Mesenchymal stem cell (in vitro differentiated cells and primary cell): ENCODE measurements at regions not wholly inside any gene's neighbourhood (a gene's known extent, or its start where the extent isn't known, plus 50 kb on each side); places are given as distances from the start of the nearest gene placed in this dataset.
"Not testable (repeated sequence)": the region's sequence is repeated elsewhere in the genome, so short reads cannot be mapped to it uniquely, and the experiment has no call there.

Source experiments
- DNase-seq: peaks from one replicate; pipeline ENCODE4 v3.0.0-alpha.2; 2013
- H2AFZ ChIP-seq: one replicate; pipeline ENCODE4 v1.6.1; 2013; ENCODE audit warnings: low read depth, mild to moderate bottlenecking, control low read depth, inconsistent platforms, low read length, moderate library complexity
- H2AK5ac ChIP-seq: 2 replicates; pipeline ENCODE4 v1.6.1; 2013; ENCODE audit warnings: low read length, moderate library complexity, mild to moderate bottlenecking, inconsistent platforms; ENCODE audit not compliant: severe bottlenecking
- H2BK120ac ChIP-seq: one replicate; pipeline ENCODE4 v1.6.1; 2013; ENCODE audit warnings: low read depth, mild to moderate bottlenecking, inconsistent platforms, low read length, moderate library complexity
- H2BK12ac ChIP-seq, 2 experiments: one replicate each; pipeline ENCODE4 v1.6.1; 2013; ENCODE audit warnings: inconsistent platforms in 2 of 2, low read length in 2 of 2, mild to moderate bottlenecking in 2 of 2, moderate library complexity in 2 of 2, control low read depth in 1 of 2
- H2BK15ac ChIP-seq: one replicate; pipeline ENCODE4 v1.6.1; 2013; ENCODE audit warnings: mild to moderate bottlenecking, low read depth, inconsistent platforms; ENCODE audit not compliant: poor library complexity, severe bottlenecking
- H2BK5ac ChIP-seq: 2 replicates; pipeline ENCODE4 v1.6.1; 2013; ENCODE audit warnings: low read depth, mild to moderate bottlenecking, low read length, control low read depth, inconsistent platforms; ENCODE audit not compliant: poor library complexity, severe bottlenecking
- H3K14ac ChIP-seq, 2 experiments: one replicate each; pipeline ENCODE4 v1.6.1; 2013; ENCODE audit warnings: inconsistent platforms in 2 of 2, low read length in 2 of 2, control low read depth in 1 of 2, mild to moderate bottlenecking in 1 of 2, moderate library complexity in 1 of 2
- H3K18ac ChIP-seq, 2 experiments: one replicate each; pipeline ENCODE4 v1.6.1; 2013; ENCODE audit warnings: inconsistent platforms in 2 of 2, low read length in 2 of 2, control low read depth in 1 of 2, low read depth in 1 of 2, mild to moderate bottlenecking in 1 of 2
- H3K23ac ChIP-seq, 2 experiments: one replicate each; pipeline ENCODE4 v1.6.1; 2013; ENCODE audit warnings: inconsistent platforms in 2 of 2, low read length in 2 of 2, mild to moderate bottlenecking in 2 of 2, moderate library complexity in 2 of 2, control low read depth in 1 of 2
- H3K27ac ChIP-seq: 2 replicates; pipeline ENCODE4 v1.5.1; 2013; ENCODE audit warnings: mild to moderate bottlenecking, moderate library complexity, low read length, control low read depth, inconsistent platforms; ENCODE audit not compliant: poor library complexity, severe bottlenecking
- H3K27me3 ChIP-seq, 2 experiments: 2 replicates each; pipeline versions ENCODE4 v1.6.1 to v1.7.0; 2013; ENCODE audit warnings: low read length in 2 of 2, mild to moderate bottlenecking in 2 of 2, moderate library complexity in 2 of 2, control low read depth in 1 of 2, inconsistent platforms in 1 of 2; ENCODE audit not compliant: control insufficient read depth in 1 of 2, insufficient read depth in 1 of 2
- H3K36me3 ChIP-seq, 2 experiments: 2 replicates each; pipeline versions ENCODE4 v1.6.1 to v1.7.0; 2013; ENCODE audit warnings: low read length in 2 of 2, control low read depth in 1 of 2, inconsistent platforms in 1 of 2, low read depth in 1 of 2, mild to moderate bottlenecking in 1 of 2; ENCODE audit not compliant: insufficient read depth in 2 of 2, control insufficient read depth in 1 of 2
- H3K4ac ChIP-seq, 2 experiments: one replicate each; pipeline ENCODE4 v1.6.1; 2013; ENCODE audit warnings: inconsistent platforms in 2 of 2, low read length in 2 of 2, mild to moderate bottlenecking in 2 of 2, moderate library complexity in 2 of 2, control low read depth in 1 of 2, low read depth in 1 of 2
- H3K4me1 ChIP-seq: 2 replicates; pipeline ENCODE4 v1.6.1; 2013; ENCODE audit warnings: low read depth, low read length, control low read depth; ENCODE audit not compliant: control insufficient read depth, insufficient read depth
- H3K4me2 ChIP-seq: 2 replicates; pipeline ENCODE4 v1.6.1; 2013; ENCODE audit warnings: low read length, mild to moderate bottlenecking, inconsistent platforms; ENCODE audit not compliant: poor library complexity, severe bottlenecking
- H3K4me3 ChIP-seq, 2 experiments: 2 replicates each; pipeline versions ENCODE4 v1.5.1 to v1.7.0; 2013; ENCODE audit warnings: low read length in 2 of 2, mild to moderate bottlenecking in 2 of 2, control low read depth in 1 of 2, low read depth in 1 of 2; ENCODE audit not compliant: insufficient read depth in 1 of 2
- H3K79me1 ChIP-seq: replicated peaks from 2 replicates; pipeline ENCODE4 v1.6.1; 2013; ENCODE audit warnings: mild to moderate bottlenecking, control low read depth, low read length, inconsistent platforms; ENCODE audit not compliant: poor library complexity, severe bottlenecking
- H3K9ac ChIP-seq: 2 replicates; pipeline ENCODE4 v1.7.0; 2013; ENCODE audit warnings: mild to moderate bottlenecking, low read length, moderate library complexity
- H3K9me3 ChIP-seq: 2 replicates; pipeline ENCODE4 v1.7.0; 2013; ENCODE audit warnings: mild to moderate bottlenecking, low read length; ENCODE audit not compliant: control insufficient read depth
- H4K8ac ChIP-seq: one replicate; pipeline ENCODE4 v1.6.1; 2013; ENCODE audit warnings: inconsistent platforms, mild to moderate bottlenecking, low read length, moderate library complexity
- H4K91ac ChIP-seq: one replicate; pipeline ENCODE4 v1.6.1; 2013; ENCODE audit warnings: mild to moderate bottlenecking, low read length, inconsistent platforms
- WGBS: methylation state at CpG from one replicate; pipeline ENCODE4 v1.1.7; 2013; ENCODE audit warnings: mixed read lengths; 5-methylcytosine and 5-hydroxymethylcytosine counted together

DNA sequence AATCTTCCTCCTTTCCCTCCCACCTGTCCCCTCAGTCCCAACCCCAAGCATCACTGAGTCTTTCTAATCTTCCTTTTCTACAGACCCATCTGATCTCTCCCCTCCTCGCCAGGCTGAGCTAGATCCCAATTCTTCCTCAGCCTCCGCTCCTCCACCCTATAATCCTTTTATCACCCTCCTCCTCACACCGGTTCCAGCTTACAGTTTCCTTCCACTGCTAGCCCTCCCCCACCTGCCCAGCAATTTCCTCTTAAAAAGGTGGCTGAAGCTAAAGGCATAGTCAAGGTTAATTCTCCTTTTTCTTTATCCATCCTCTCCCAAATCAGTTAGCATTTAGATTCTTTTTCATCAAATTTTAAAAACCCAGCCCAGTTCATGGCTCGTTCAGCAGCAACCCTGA lies 470.6 kb upstream of the NUDT12 start:
- H3K4me1 ChIP-seq, result not testable (repeated sequence)

DNA sequence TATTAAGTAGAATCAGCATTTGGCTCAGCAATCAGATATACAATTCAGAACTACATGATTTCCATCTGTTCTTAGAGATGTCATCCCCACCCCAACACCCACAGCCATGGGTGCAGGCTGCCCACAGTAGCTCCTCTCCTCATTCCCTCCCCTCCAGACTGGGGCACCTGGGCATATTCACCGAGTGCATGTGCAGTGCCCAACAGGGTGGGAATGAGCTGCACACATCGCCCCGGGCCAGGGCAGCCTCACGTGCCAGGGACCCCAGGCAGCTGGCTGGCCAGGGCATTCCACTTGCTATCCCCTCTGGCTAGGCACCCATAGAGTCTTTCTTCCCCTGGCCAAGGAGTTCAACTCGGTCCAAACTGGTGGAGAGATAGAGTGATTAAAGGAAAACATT lies 461.9 kb upstream of the NUDT12 start:
- no peaks in the 10 kb centered on the region for H3K27me3 ChIP-seq
- WGBS, result 83% methylated on average over 4 of the region's 5 CpGs
- H3K27ac ChIP-seq, result no peak overlapping the region
- no peak overlapping the region for H2BK120ac ChIP-seq
- H3K79me1 ChIP-seq, result no peaks in the 10 kb centered on the region
- no peak overlapping the region for H4K91ac ChIP-seq
- no peak overlapping the region for H2BK12ac ChIP-seq
- H3K4ac ChIP-seq, result no peak overlapping the region
- H2AFZ ChIP-seq, result no peak overlapping the region
- no peaks in the 10 kb centered on the region for H3K36me3 ChIP-seq
- no peak overlapping the region for H4K8ac ChIP-seq
- no peak overlapping the region for H2BK15ac ChIP-seq
- DNase-seq, result no peak
- no peak overlapping the region for H3K14ac ChIP-seq
- no peaks in the 10 kb centered on the region for H3K4me1 ChIP-seq
- H2BK5ac ChIP-seq, result no peak overlapping the region
- H3K4me3 ChIP-seq, result no peak overlapping the region
- no peak overlapping the region for H2AK5ac ChIP-seq
- peaks cover 8% of the 10 kb centered on the region for H3K9me3 ChIP-seq
- no peak overlapping the region for H3K23ac ChIP-seq
- no peak overlapping the region for H3K4me2 ChIP-seq
- H3K9ac ChIP-seq, result no peak overlapping the region
- H3K18ac ChIP-seq, result no peak overlapping the region

More for the DNA sequence above, 470.6 kb upstream of the NUDT12 start:
- DNase-seq, H3K18ac ChIP-seq, H3K23ac ChIP-seq, H2BK15ac ChIP-seq, H4K91ac ChIP-seq, H2BK12ac ChIP-seq, H4K8ac ChIP-seq, H3K9ac ChIP-seq, H3K14ac ChIP-seq, H3K79me1 ChIP-seq, H3K9me3 ChIP-seq, H2AFZ ChIP-seq, H3K36me3 ChIP-seq, H3K4me3 ChIP-seq, H3K4me2 ChIP-seq, H2BK120ac ChIP-seq, H3K4ac ChIP-seq, H3K27me3 ChIP-seq, H3K27ac ChIP-seq, H2AK5ac ChIP-seq, H2BK5ac ChIP-seq: not testable (repeated sequence)
- 48% methylated on average over 4 of the region's 4 CpGs for WGBS

DNA sequence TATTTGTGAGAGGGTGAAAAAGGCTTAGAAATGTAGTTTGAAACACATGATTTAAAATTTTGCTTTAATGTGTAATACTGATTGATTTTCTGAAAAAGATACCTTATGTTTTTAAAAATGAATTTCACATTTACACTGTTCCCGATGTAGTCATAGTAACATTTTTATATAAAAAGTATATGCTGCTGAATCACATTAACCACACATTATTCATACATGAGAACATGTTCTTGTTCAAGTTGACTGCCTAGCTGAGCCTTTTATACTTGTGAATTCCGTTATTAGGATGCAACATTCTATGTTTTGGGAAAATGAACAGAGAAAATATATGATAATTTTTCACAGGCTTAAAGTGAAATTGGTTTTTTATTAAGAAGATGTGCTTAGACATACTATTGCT lies 461.1 kb upstream of the NUDT12 start:
- no peak overlapping the region for H4K91ac ChIP-seq
- DNase-seq, result no peak
- no peak overlapping the region for H3K14ac ChIP-seq
- no peak overlapping the region for H2BK12ac ChIP-seq
- H2AFZ ChIP-seq, result no peak overlapping the region
- no peak overlapping the region for H3K27ac ChIP-seq
- no peak overlapping the region for H3K18ac ChIP-seq
- H4K8ac ChIP-seq, result no peak overlapping the region
- no peak overlapping the region for H2BK5ac ChIP-seq
- WGBS, result 92% methylated on average over 1 of the region's 2 CpGs
- no peak overlapping the region for H2BK120ac ChIP-seq
- no peaks in the 10 kb centered on the region for H3K36me3 ChIP-seq
- no peak overlapping the region for H3K23ac ChIP-seq
- H3K4me2 ChIP-seq, result no peak overlapping the region
- no peak overlapping the region for H2AK5ac ChIP-seq
- H3K27me3 ChIP-seq, result no peaks in the 10 kb centered on the region
- H3K9me3 ChIP-seq, result peaks cover 5% of the 10 kb centered on the region
- no peak overlapping the region for H2BK15ac ChIP-seq
- no peaks in the 10 kb centered on the region for H3K79me1 ChIP-seq
- no peak overlapping the region for H3K4me3 ChIP-seq
- H3K4ac ChIP-seq, result no peak overlapping the region
- H3K9ac ChIP-seq, result no peak overlapping the region
- H3K4me1 ChIP-seq, result no peaks in the 10 kb centered on the region

DNA sequence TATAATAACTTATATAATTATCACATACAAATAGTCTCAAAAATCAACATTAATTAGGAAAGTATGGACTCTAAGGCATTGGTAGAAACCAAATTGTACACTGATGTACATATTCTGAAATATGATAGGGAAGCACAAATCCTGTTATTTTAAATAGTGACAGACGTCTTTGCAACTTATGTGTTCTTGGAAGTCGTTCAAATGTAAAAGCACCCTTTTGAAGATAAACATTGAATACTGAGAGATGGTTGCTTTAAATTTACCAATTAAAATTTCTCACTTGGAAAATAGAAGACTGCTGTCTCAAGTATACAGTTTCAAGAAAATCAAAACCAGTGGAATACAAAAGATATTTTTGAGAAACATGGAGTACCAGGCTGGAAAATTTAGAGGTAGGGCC lies 457.4 kb upstream of the NUDT12 start:
- Histone ChIP-seq H3K27ac (no peak overlapping the region), H3K4me1 (no peaks in the 10 kb centered on the region), H3K36me3 (no peaks in the 10 kb centered on the region), H3K9ac (no peak overlapping the region), H3K14ac (no peak overlapping the region), H2BK5ac (no peak overlapping the region), H3K23ac (no peak overlapping the region), H2AFZ (no peak overlapping the region), H2AK5ac (no peak overlapping the region), H3K4me3 (no peak overlapping the region), H2BK15ac (no peak overlapping the region), H4K8ac (no peak overlapping the region), H3K9me3 (peaks cover 12% of the 10 kb centered on the region), H2BK120ac (no peak overlapping the region), H3K4ac (no peak overlapping the region), H3K27me3 (no peaks in the 10 kb centered on the region), H2BK12ac (no peak overlapping the region), H3K4me2 (no peak overlapping the region), H4K91ac (no peak overlapping the region), H3K79me1 (no peaks in the 10 kb centered on the region), H3K18ac (no peak overlapping the region)
- no peak for DNase-seq
- no CpG with 5 or more reads among the region's 2 CpGs for WGBS
